Activated T-cell treated with anti-CD3 and anti-CD28 coated beads, Interleukin-2, amount 50 U/mL, for 72 hours (primary cell): ENCODE measurements at regions not wholly inside any gene's neighbourhood (a gene's known extent, or its start where the extent isn't known, plus 50 kb on each side); places are given as distances from the start of the nearest gene placed in this dataset.
"Not testable (repeated sequence)": the region's sequence is repeated elsewhere in the genome, so short reads cannot be mapped to it uniquely, and the experiment has no call there.

Experiments
- ATAC-seq, 2 donors: fragments of 150-1000 bp; cut with Tn5 transposase; replicated peaks in 1 of 2; 2 replicates each; pipeline ENCODE4 v1.10.0; 2021; ENCODE audit warnings: moderate library complexity in 2 of 2, mild to moderate bottlenecking in 1 of 2
- DNase-seq, 2 donors: peaks; one replicate each; pipeline ENCODE4 v3.0.0; 2021 to 2022; ENCODE audit warnings: mixed read lengths in 1 of 2
- H3K27ac Mint-ChIP-seq: one replicate; pipeline ENCODE4 v1.8.0; 2022; ENCODE audit warnings: mild to moderate bottlenecking, moderate library complexity, mixed read lengths
- H3K27me3 Mint-ChIP-seq: one replicate; pipeline ENCODE4 v1.8.0; 2022; ENCODE audit warnings: low read depth, mixed read lengths
- H3K36me3 Mint-ChIP-seq, 2 donors: one replicate each; pipeline ENCODE4 v1.8.0; 2022; ENCODE audit warnings: mixed read lengths in 2 of 2, mild to moderate bottlenecking in 1 of 2; ENCODE audit not compliant: insufficient read depth in 2 of 2
- H3K4me1 Mint-ChIP-seq: one replicate; pipeline ENCODE4 v1.8.0; 2022; ENCODE audit warnings: low read depth, mixed read lengths
- H3K4me3 Mint-ChIP-seq, 2 donors: one replicate each; pipeline ENCODE4 v1.8.0; 2022; ENCODE audit warnings: mild to moderate bottlenecking in 2 of 2, mixed read lengths in 2 of 2, moderate library complexity in 2 of 2
- H3K9me3 Mint-ChIP-seq, 2 donors: one replicate each; pipeline ENCODE4 v1.8.0; 2022; ENCODE audit warnings: mixed read lengths in 2 of 2

- H3K36me3 Mint-ChIP-seq: no peaks in the 10 kb centered on the region
- H3K9me3 Mint-ChIP-seq: no peaks in the 10 kb centered on the region
- peaks cover 43% of the 10 kb centered on the region for H3K27me3 Mint-ChIP-seq
- ATAC-seq: no peak
- DNase-seq: no peak
- H3K27ac Mint-ChIP-seq: no peak overlapping the region
- no peak overlapping the region for H3K4me3 Mint-ChIP-seq
- H3K4me1 Mint-ChIP-seq: no peaks in the 10 kb centered on the region
Measured at GRCh38 chrX:52585892-52586291, 68.8 kb downstream of the SSX7 start.

GRCh38 chrX:52577464-52578173 is 60.8 kb upstream of the XAGE1B start:
- Mint-ChIP-seq H3K27ac (no peak overlapping the region), H3K9me3 (no peaks in the 10 kb centered on the region), H3K27me3 (peaks cover 25% of the 10 kb centered on the region), H3K4me3 (no peak overlapping the region), H3K36me3 (no peaks in the 10 kb centered on the region), H3K4me1 (no peaks in the 10 kb centered on the region)
- ATAC-seq: no peak
- DNase-seq: no peak

DNA sequence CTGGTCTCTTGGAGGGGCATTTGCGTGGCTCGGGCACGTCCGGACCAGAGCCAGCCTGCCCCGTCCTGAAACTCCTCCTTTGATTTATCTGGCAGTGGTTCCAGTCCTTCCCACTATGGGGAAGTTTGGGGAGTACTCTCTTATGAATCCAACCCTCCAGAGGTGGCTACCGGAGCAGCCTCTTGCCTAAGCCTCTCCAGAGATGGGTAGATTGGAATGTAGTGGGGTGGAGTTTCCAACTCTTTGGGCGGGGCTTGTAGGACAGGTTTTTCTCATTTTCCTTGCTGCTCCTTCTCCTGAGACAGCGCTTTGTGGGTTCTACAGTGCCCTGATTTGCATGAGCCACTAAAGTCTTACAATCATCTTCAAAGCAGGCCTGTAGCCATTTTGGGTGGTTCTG is 60.1 kb upstream of the XAGE1B start:
- Mint-ChIP-seq H3K36me3 (no peaks in the 10 kb centered on the region), H3K27me3 (peaks cover 31% of the 10 kb centered on the region), H3K4me1 (no peaks in the 10 kb centered on the region), H3K27ac (no peak overlapping the region), H3K9me3 (no peaks in the 10 kb centered on the region), H3K4me3 (no peak overlapping the region)
- no peak for ATAC-seq
- no peak for DNase-seq

DNA sequence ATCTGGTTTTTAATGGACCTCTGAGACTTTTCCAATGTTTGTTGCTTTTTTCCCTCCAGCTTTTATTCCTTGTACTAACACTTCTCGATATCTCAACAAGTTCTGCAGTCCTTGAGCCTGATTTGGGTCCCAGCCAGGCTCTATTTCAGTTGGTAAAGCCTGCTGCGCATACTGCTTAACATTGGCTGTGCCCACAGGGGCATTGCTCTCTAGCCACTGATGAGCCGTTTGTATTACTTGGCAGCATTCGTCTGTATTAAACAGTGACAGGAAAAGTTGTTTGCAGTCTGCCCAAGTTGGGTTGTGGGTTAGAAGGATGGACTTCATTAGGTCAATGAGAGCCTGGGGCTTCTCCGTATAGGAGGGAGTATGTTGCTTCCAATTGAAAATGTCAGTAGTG is 59.6 kb upstream of the XAGE1B start:
- no peak overlapping the region for H3K4me3 Mint-ChIP-seq
- H3K4me1 Mint-ChIP-seq: no peaks in the 10 kb centered on the region
- H3K9me3 Mint-ChIP-seq: no peaks in the 10 kb centered on the region
- H3K27me3 Mint-ChIP-seq: peaks cover 32% of the 10 kb centered on the region
- H3K27ac Mint-ChIP-seq: no peak overlapping the region
- ATAC-seq: no peak
- no peaks in the 10 kb centered on the region for H3K36me3 Mint-ChIP-seq
- DNase-seq: no peak

DNA sequence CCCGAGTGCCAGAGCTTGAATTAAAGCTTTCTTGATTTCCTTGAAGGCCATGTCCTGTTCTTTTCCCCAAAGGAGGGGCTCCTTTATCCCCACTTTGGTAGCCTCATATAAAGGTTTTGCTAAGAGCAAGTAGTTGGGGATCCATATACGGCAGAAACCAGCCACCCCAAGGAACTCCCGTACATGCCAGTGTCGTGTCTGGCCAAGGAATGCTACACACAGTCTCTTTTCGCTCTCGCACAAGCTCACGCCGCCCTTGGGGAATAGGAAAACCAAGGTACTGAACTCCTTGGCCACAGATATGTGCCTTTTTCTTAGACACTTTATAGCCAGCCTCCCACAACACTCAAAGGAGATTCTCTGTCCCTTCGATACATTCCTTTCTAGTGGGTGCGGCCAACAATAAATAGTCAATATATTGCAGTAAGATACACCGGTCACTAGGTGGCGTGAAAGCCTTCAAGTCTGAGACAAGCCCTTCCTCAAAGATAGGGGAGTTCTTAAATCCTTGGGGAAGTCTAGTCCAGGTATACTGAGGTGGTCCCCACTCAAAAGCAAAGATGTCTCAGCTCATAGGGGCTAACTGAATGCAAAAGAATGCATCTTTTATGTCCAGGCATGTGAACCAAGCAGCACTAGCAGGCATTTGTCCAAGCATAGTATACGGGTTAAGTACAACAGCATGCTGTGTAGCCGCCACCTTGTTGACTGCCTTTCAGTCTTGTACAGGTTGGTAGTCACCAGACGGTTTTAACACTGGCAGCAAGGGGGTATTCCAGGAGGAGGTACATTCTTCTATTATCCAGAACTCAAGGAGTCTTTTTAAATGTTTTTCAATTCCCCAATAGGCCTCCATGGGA is 57.8 kb upstream of the XAGE1B start:
- Mint-ChIP-seq H3K4me3 (no peak overlapping the region), H3K36me3 (no peaks in the 10 kb centered on the region), H3K27me3 (peaks cover 32% of the 10 kb centered on the region), H3K9me3 (no peaks in the 10 kb centered on the region), H3K4me1 (no peaks in the 10 kb centered on the region), H3K27ac (no peak overlapping the region)
- DNase-seq (peak; percentile 18 to 27), ATAC-seq (peak in 1 of 2 donors; percentile 32)

- peaks cover 52% of the 10 kb centered on the region for H3K27me3 Mint-ChIP-seq
- H3K9me3 Mint-ChIP-seq, DNase-seq, H3K36me3 Mint-ChIP-seq, H3K27ac Mint-ChIP-seq, H3K4me3 Mint-ChIP-seq, ATAC-seq, H3K4me1 Mint-ChIP-seq: not testable (repeated sequence)
Measured at GRCh38 chrX:52568146-52568545, 51.3 kb upstream of the XAGE1B start.
